ENCODE measurements at regions not wholly inside any gene's neighbourhood (a gene's known extent, or its start where the extent isn't known, plus 50 kb on each side); places are given as distances from the start of the nearest gene placed in this dataset.

DNA sequence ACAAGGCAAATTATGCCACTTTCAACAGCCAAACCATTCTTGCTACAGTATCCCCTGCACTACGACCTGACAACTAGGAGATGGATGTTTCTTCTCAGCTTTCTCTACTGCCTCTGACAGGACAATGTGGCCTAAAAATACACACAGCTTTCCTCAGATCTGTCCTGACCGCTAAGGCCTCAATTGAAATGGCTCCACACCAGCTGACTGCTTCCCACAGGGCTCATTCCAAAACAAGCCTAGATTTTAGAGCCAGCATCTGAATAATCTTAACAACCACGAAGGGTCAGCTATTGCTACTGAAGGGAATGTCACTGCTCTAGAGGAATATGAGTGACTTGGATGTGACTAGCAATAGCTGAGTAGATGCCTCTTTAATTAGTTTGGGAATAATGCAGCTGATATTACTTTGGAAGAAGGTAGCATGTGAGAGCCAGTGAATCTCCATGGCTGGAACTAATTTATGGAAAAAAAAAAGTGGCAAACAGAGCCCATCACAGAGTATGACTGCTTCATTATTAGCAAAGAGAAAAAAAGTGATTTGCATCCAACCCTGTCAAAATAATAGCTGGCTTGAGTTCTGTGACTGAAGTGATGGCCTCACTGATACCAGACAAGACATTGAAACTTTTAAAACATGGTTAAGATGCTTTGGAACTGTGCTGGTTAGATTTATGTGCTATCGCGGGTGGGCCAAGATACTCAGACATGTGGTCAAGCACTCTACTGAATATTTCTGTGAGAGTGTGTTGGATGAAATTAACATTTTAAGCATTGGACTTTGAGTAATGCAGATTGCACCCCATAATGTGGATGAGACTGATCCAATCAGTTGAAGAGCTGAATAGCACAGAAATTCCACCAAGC, 450.2 kb downstream of the NR2F1-AS1 start:
- H3K4me3 ChIP-seq (ENCODE audit: control insufficient read depth, low read depth, low read length) = no peak overlapping the region
- TF ChIP-seq, protein P1, sequence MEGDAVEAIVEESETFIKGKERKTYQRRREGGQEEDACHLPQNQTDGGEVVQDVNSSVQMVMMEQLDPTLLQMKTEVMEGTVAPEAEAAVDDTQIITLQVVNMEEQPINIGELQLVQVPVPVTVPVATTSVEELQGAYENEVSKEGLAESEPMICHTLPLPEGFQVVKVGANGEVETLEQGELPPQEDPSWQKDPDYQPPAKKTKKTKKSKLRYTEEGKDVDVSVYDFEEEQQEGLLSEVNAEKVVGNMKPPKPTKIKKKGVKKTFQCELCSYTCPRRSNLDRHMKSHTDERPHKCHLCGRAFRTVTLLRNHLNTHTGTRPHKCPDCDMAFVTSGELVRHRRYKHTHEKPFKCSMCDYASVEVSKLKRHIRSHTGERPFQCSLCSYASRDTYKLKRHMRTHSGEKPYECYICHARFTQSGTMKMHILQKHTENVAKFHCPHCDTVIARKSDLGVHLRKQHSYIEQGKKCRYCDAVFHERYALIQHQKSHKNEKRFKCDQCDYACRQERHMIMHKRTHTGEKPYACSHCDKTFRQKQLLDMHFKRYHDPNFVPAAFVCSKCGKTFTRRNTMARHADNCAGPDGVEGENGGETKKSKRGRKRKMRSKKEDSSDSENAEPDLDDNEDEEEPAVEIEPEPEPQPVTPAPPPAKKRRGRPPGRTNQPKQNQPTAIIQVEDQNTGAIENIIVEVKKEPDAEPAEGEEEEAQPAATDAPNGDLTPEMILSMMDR (IDR thresholded peaks at IDR 0.05; ENCODE audit: control insufficient read depth, insufficient read depth, low read depth, low read length, missing control alignments) = no peak
- DNase-seq (ENCODE audit: low read depth) = no peak

DNA sequence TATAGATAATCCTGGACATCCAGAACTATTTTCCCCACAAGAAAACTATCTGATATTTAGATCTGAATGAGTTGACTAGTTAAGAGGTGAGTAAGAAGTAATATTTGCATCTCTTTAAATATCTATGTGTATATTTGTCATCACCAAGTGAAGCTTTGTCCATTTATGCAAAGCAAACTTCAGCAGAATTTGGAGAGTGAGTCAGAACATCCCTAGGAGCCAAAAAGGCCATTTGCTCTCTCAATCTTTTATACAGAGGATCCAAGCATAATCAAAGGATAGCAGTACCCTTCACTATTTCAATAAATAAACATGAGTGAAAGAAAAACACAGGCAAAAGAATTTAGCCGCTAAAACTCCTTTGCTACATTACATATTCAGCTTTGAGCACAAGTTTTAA, 454.4 kb downstream of the NR2F1-AS1 start:
- no peak for DNase-seq (ENCODE audit: low read depth)
- H3K4me3 ChIP-seq (ENCODE audit: control insufficient read depth, low read depth, low read length) = no peak overlapping the region
- TF ChIP-seq, protein P1 (IDR thresholded peaks at IDR 0.05; ENCODE audit: control insufficient read depth, insufficient read depth, low read depth, low read length, missing control alignments) = no peak

DNA sequence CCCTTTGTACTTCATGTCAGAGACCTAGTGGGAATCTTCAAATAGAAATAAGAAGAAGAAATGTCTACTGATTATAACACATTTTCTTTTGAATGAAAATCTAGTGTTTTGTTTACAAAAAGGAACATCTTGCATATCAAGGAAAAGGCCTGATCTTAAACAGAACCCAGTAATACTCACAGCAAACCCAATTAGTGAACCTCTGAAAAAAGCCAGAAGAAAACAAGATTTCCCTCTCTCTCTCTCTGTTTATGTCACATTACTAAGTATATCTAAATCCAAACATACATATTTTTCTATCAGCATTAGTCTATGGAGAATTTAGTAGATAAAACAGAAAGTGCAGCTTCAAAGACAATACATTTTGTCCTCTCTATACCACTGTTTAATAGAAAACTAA, 457.9 kb downstream of the NR2F1-AS1 start:
- no peak for DNase-seq (ENCODE audit: low read depth)
- TF ChIP-seq, protein P1 (IDR thresholded peaks at IDR 0.05; ENCODE audit: control insufficient read depth, insufficient read depth, low read depth, low read length, missing control alignments) = no peak
- no peak overlapping the region for H3K4me3 ChIP-seq (ENCODE audit: control insufficient read depth, low read depth, low read length)

DNA sequence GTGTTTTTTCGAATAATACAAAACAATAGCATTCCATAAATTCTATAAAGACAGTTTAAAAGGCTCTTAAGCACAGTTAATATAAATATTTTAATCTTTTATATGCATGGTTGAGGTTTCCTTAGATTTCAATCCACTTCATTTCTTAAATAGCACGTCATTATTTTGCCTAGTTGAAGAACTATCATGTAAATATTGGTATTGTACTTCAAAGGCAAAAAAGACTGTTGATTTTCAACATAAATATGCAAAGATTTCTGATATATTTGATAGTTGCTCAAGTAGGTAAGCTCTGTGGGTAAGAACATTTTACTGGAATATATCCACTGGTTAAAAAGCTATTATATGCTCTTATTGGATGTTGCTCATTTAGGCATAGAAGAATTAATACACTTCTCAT, 458.6 kb downstream of the NR2F1-AS1 start:
- TF ChIP-seq, protein P1 (IDR thresholded peaks at IDR 0.05; ENCODE audit: control insufficient read depth, insufficient read depth, low read depth, low read length, missing control alignments) = no peak
- no peak for DNase-seq (ENCODE audit: low read depth)
- H3K4me3 ChIP-seq (ENCODE audit: control insufficient read depth, low read depth, low read length) = no peak overlapping the region

DNA sequence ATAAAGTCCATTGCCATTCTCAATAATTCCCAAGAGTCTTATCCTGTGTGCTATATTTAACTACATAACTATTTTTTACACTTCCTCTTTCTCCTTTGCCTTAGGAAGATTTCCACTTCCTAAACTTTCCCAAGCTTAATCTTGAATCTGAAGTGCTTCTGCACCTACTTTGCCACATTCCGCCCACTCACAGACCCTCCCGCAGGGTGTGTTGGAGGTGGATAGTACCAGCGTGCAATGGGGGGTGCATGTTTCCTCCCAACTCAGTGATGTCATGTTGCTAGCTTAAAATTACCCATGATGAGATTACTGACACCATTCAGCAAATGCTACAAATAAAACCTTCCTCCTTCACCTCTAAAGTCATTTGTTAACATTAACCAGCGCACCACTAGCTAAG, 460.2 kb downstream of the NR2F1-AS1 start:
- H3K4me3 ChIP-seq (ENCODE audit: control insufficient read depth, low read depth, low read length) = no peak overlapping the region
- DNase-seq (ENCODE audit: low read depth) = no peak
- TF ChIP-seq, protein P1 (IDR thresholded peaks at IDR 0.05; ENCODE audit: control insufficient read depth, insufficient read depth, low read depth, low read length, missing control alignments) = no peak

DNA sequence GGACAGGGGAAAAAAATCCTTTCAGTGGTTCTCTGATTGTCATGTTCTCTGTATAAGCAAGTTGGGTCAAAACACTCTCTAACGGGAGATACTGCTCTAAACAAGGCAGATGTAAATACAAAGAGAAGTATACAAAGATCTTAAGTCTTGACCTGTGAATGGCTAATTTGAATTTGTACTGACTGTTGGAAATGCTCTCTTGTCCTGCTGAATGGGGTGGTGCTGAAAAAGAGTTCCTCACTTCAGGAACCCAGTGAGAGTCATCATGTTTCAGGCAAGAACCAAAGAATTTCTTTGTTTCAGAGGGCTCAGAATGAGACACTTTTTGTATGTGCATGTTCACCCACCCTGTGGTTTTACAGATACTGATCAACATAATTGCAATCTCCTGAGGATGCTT, 461.0 kb downstream of the NR2F1-AS1 start:
- DNase-seq (ENCODE audit: low read depth) = no peak
- H3K4me3 ChIP-seq (ENCODE audit: control insufficient read depth, low read depth, low read length) = no peak overlapping the region
- TF ChIP-seq, protein P1 (IDR thresholded peaks at IDR 0.05; ENCODE audit: control insufficient read depth, insufficient read depth, low read depth, low read length, missing control alignments) = no peak

Data from AG09309 (cell line).